MCF 10A (cell line): ENCODE measurements at regions not wholly inside any gene's neighbourhood (a gene's known extent, or its start where the extent isn't known, plus 50 kb on each side); places are given as distances from the start of the nearest gene placed in this dataset.

Experiments used
- BruUV-seq: library from RNA; stranded (reverse); fragments of 400-500 nt; replicated peaks from 2 replicates; lab custom pipeline; 2021; lab: Mats Ljungman, UMichigan
- CTCF ChIA-PET: fragments of 300-600 bp; sonication (Branson Sonifier 250); formaldehyde crosslinking; extraction: SDS; loops from one replicate; lab custom pipeline; 2021; ENCODE audit warnings: antibody characterized with exemption, inconsistent platforms; lab: Yijun Ruan, JAX
- POLR2A ChIA-PET: fragments of 300-600, 350-650 bp; sonication (Branson Sonifier 250); formaldehyde crosslinking; extraction: SDS; loops from one replicate; lab custom pipeline; 2020; ENCODE audit warnings: antibody characterized with exemption, inconsistent platforms; lab: Yijun Ruan, JAX
- DNase-seq: peaks from one replicate; pipeline ENCODE4 v3.0.0-alpha.2; 2018; ENCODE audit not compliant: unreplicated experiment
- H3K27ac Mint-ChIP-seq: one replicate; pipeline ENCODE4 v1.8.0; 2022; ENCODE audit warnings: mild to moderate bottlenecking, low read depth, mixed read lengths; ENCODE audit not compliant: unreplicated experiment
- H3K27me3 Mint-ChIP-seq: one replicate; pipeline ENCODE4 v1.8.0; 2022; ENCODE audit warnings: mixed read lengths; ENCODE audit not compliant: insufficient read depth, unreplicated experiment
- H3K36me3 Mint-ChIP-seq: one replicate; pipeline ENCODE4 v1.8.0; 2022; ENCODE audit warnings: mild to moderate bottlenecking, moderate library complexity, mixed read lengths; ENCODE audit not compliant: insufficient read depth, unreplicated experiment
- H3K4me1 Mint-ChIP-seq: one replicate; pipeline ENCODE4 v1.8.0; 2022; ENCODE audit warnings: mixed read lengths; ENCODE audit not compliant: insufficient read depth, unreplicated experiment
- H3K4me3 Mint-ChIP-seq: one replicate; pipeline ENCODE4 v1.8.0; 2022; ENCODE audit warnings: mild to moderate bottlenecking, moderate library complexity, mixed read lengths; ENCODE audit not compliant: unreplicated experiment
- H3K9me3 Mint-ChIP-seq: one replicate; pipeline ENCODE4 v1.8.0; 2022; ENCODE audit warnings: mixed read lengths; ENCODE audit not compliant: unreplicated experiment
- intact Hi-C: fragments of 100-400 bp; cut with micrococcal nuclease; formaldehyde crosslinking; loops from 2 replicates; pipeline ENCODE4 v1.14.1; 2022
- TF ChIP-seq, protein P1 (sequence below): fragments of 200-600 bp; IDR thresholded peaks from one replicate; pipeline ENCODE4 v1.8.0; 2022; ENCODE audit warnings: antibody characterized with exemption, mild to moderate bottlenecking; ENCODE audit not compliant: unreplicated experiment

DNA sequence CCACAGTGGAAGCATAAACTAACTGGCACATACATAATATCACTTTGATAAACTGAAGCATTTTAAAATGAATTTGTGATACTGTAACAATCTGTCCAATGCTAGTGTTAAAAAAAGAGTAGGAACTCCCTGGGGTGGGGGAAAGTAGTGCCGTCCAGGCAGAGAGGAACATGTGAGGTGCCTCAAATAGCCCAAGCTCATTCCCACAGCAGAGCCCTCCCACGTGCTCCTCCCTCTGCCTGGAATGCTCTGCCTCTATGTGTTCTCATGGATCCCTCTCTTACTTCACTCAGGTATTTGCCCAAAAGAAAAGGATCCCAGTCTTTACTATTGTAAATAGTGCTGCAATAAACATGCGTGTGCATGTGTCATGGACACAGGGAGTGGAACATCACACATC is 188.1 kb downstream of the NHLRC3 start:
- no peak for DNase-seq

DNA sequence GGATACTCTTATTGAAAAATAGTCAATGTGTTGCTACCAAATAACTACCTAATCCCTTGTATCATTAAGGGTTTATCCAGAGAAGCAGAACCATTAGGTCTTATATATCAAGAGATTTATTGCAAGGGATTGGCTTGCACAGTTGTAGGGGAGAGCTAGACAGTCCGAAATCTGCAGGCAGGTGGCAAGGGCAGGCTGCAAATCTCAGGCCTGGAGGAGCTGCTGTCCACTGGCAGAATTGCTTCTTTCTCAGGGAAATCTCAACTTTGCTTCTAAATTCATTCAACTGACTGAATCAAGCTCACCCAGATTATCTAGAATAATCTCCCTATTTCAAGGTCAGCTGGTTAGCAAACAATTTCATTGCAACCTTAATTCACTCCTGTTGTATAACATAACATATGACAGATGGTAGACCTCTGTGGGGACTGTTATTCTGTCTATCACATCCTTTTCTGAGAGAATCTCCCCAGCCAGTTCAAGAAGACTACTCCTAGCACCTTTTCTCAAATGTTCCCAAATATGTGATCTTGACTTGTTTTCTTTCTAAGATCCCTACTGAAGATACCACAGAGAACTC is 194.2 kb downstream of the NHLRC3 start:
- no peak for DNase-seq
- Mint-ChIP-seq H3K27me3 (peaks cover 100% of the 10 kb centered on the region), H3K4me3 (no peak overlapping the region), H3K36me3 (no peaks in the 10 kb centered on the region), H3K27ac (no peak overlapping the region), H3K4me1 (no peaks in the 10 kb centered on the region), H3K9me3 (no peaks in the 10 kb centered on the region)
- no TSS peak for BruUV-seq
- intact Hi-C loops: no loop called here
- ChIA-PET CTCF (interaction anchor here (0.7 kb wide), 1 partner anchor 57 kb away, joined by 3 read pairs; no protein-coding TSS in a partner anchor), POLR2A (no interaction called here)
- TF ChIP-seq, protein P1, sequence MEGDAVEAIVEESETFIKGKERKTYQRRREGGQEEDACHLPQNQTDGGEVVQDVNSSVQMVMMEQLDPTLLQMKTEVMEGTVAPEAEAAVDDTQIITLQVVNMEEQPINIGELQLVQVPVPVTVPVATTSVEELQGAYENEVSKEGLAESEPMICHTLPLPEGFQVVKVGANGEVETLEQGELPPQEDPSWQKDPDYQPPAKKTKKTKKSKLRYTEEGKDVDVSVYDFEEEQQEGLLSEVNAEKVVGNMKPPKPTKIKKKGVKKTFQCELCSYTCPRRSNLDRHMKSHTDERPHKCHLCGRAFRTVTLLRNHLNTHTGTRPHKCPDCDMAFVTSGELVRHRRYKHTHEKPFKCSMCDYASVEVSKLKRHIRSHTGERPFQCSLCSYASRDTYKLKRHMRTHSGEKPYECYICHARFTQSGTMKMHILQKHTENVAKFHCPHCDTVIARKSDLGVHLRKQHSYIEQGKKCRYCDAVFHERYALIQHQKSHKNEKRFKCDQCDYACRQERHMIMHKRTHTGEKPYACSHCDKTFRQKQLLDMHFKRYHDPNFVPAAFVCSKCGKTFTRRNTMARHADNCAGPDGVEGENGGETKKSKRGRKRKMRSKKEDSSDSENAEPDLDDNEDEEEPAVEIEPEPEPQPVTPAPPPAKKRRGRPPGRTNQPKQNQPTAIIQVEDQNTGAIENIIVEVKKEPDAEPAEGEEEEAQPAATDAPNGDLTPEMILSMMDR: no peak

More for the DNA sequence above, 188.1 kb downstream of the NHLRC3 start:
- Mint-ChIP-seq H3K36me3 (no peaks in the 10 kb centered on the region), H3K4me1 (peaks cover 5% of the 10 kb centered on the region), H3K4me3 (no peak overlapping the region), H3K27me3 (peaks cover 96% of the 10 kb centered on the region), H3K9me3 (peaks cover 8% of the 10 kb centered on the region), H3K27ac (no peak overlapping the region)
- ChIA-PET POLR2A (interaction anchor here (0.9 kb wide), 1 partner anchor 188 kb away, joined by 3 read pairs; the partner anchor contains the start of genes NHLRC3 and PROSER1), CTCF (interaction anchor here (0.6 to 3.0 kb wide), 3 partner anchors 35 to 81 kb away, joined by 3 to 9 read pairs (median 4); no protein-coding TSS in a partner anchor)
- TF ChIP-seq, protein P1: no peak
- intact Hi-C loops: no loop called here
- no TSS peak for BruUV-seq

DNA sequence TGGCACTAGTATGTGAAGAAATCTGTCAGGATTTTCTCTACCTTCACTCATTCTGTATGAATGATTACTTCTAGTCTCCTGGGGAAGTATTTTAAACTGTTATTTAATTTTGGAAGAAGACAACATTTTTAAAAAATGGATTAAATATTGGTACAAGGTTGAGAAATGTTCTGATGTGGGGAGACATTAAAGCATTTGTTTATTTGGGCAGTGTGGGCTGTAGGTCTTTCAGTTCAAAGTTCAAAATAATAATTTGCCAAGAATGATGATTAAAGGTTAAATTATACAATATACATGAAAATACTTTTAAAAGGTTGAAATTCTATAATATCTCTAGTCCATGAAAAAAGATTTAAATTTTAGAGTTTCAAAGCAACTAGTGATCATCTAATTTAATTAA is 194.7 kb downstream of the NHLRC3 start:
- no peaks in the 10 kb centered on the region for H3K36me3 Mint-ChIP-seq
- no peak for DNase-seq
- no peak overlapping the region for H3K4me3 Mint-ChIP-seq
- H3K27me3 Mint-ChIP-seq: peaks cover 100% of the 10 kb centered on the region
- ChIA-PET POLR2A (no interaction called here), CTCF (no interaction called here)
- BruUV-seq: no TSS peak
- TF ChIP-seq, protein P1: no peak
- H3K27ac Mint-ChIP-seq: no peak overlapping the region
- no peaks in the 10 kb centered on the region for H3K4me1 Mint-ChIP-seq
- no peaks in the 10 kb centered on the region for H3K9me3 Mint-ChIP-seq
- intact Hi-C loops: no loop called here

DNA sequence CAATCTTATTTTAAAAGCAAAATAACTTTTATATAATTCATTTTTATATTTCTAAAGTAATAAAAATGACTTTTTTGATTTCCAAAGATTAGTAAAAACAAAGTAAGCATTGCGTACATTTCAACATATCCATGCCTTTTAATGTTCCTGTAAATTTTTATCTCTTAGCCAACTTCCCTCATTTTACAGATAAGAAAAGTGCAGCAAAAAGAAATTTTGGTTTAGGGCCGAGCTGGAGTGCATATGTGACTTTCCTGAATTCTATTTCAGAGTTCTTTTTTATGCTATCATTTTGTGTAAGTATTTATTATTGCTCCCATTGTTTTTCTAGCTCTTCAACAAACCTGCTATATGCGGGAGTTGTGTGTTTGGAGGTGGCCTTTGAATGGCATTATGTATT is 195.3 kb downstream of the NHLRC3 start:
- no peaks in the 10 kb centered on the region for H3K9me3 Mint-ChIP-seq
- H3K36me3 Mint-ChIP-seq: no peaks in the 10 kb centered on the region
- DNase-seq: no peak
- H3K27me3 Mint-ChIP-seq: peaks cover 100% of the 10 kb centered on the region
- H3K4me3 Mint-ChIP-seq: no peak overlapping the region
- no peak overlapping the region for H3K27ac Mint-ChIP-seq
- no peaks in the 10 kb centered on the region for H3K4me1 Mint-ChIP-seq
- TF ChIP-seq, protein P1: no peak
- POLR2A ChIA-PET: no interaction called here
- intact Hi-C loops: no loop called here
- CTCF ChIA-PET: interaction anchor here (1.0 kb wide), 1 partner anchor 89 kb away, joined by 3 read pairs; no protein-coding TSS in a partner anchor
- BruUV-seq: no TSS peak
